Fibroblast of the aortic adventitia (primary cell): ENCODE measurements at regions not wholly inside any gene's neighbourhood (a gene's known extent, or its start where the extent isn't known, plus 50 kb on each side); places are given as distances from the start of the nearest gene placed in this dataset.

Experiments used
- DNase-seq: peaks from one replicate; pipeline ENCODE4 v3.0.0-alpha.2; 2010; ENCODE audit warnings: low read depth
- H3K4me3 ChIP-seq: 2 replicates; pipeline ENCODE4 v1.5.1; 2011; ENCODE audit warnings: low read depth, mild to moderate bottlenecking, control low read depth, low read length, moderate library complexity
- CTCF ChIP-seq: IDR thresholded peaks from 2 replicates; pipeline ENCODE4 v1.5.1; 2011; ENCODE audit warnings: mild to moderate bottlenecking, low read length, control low read depth, inconsistent platforms; ENCODE audit not compliant: insufficient read depth

GRCh38 chr14:40894846-40895245, 711.8 kb upstream of the LRFN5 start:
- DNase-seq = no peak

GRCh38 chr14:40889126-40889525, 717.5 kb upstream of the LRFN5 start:
- DNase-seq = no peak
- no peak overlapping the region for H3K4me3 ChIP-seq
- TF ChIP-seq CTCF = no peak

More at GRCh38 chr14:40894846-40895245, 711.8 kb upstream of the LRFN5 start:
- no peak overlapping the region for H3K4me3 ChIP-seq
- no peak for TF ChIP-seq CTCF

- DNase-seq = no peak
- no peak overlapping the region for H3K4me3 ChIP-seq
- TF ChIP-seq CTCF = no peak
Measured at GRCh38 chr14:40887912-40888311, 718.8 kb upstream of the LRFN5 start.

GRCh38 chr14:40870252-40870651, 736.4 kb upstream of the LRFN5 start:
- no peak overlapping the region for H3K4me3 ChIP-seq
- TF ChIP-seq CTCF = no peak
- DNase-seq = no peak

GRCh38 chr14:40859055-40859454, 747.6 kb upstream of the LRFN5 start:
- no peak for TF ChIP-seq CTCF
- H3K4me3 ChIP-seq = no peak overlapping the region
- no peak for DNase-seq

- no peak for DNase-seq
- H3K4me3 ChIP-seq = no peak overlapping the region
- no peak for TF ChIP-seq CTCF
Measured at GRCh38 chr14:40855343-40855742, 751.3 kb upstream of the LRFN5 start.

GRCh38 chr14:40850191-40850590, 756.5 kb upstream of the LRFN5 start:
- no peak for TF ChIP-seq CTCF
- H3K4me3 ChIP-seq = no peak overlapping the region
- no peak for DNase-seq
